ENCODE measurements at regions not wholly inside any gene's neighbourhood (a gene's known extent, or its start where the extent isn't known, plus 50 kb on each side); places are given as distances from the start of the nearest gene placed in this dataset.

DNA sequence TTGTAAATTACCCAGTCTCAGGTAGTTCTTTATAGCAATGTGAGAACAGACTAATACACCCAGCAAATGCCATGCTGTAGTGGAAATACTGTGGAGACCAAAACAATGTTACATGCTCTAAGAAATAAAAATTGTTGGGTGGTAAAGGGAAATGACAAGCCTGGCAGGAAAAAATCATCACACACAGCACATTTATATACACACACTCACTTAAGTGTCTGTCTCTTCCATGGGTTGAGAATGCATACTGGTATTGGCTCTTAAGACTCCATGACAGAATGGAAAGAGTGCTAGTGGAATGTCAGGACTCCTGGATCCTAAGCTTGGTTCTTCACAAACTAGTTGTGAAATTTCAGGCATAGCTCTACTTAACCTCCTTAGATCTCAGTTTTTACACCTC is 343.0 kb downstream of the CD83 start:
- no TSS peak for BruUV-seq (replicated peaks)
- RAD21 ChIA-PET (ENCODE audit: low non-redundant PET in 1 of 2, low total read pairs in 2 of 2, uncharacterized antibody in 2 of 2, unreplicated experiment in 2 of 2): no interaction called here
- POLR2A ChIA-PET: no interaction called here
- Histone ChIP-seq H3K9ac (ENCODE audit: low read length) (no peak overlapping the region), H3K9me2 (ENCODE audit: insufficient read depth) (no peaks in the 10 kb centered on the region), H3K4me2 (ENCODE audit: low read length) (no peak overlapping the region), H3K4me3 (replicated peaks in 1 of 2; ENCODE audit: low read depth in 1 of 2, low read length in 2 of 2) (no peak overlapping the region), H3K36me3 (ENCODE audit: control insufficient read depth in 1 of 2, insufficient read depth in 2 of 2, low read length in 2 of 2) (no peaks in the 10 kb centered on the region), H3K4me1 (ENCODE audit: control insufficient read depth in 1 of 2, insufficient read depth in 2 of 2, low read length in 2 of 2) (no peaks in the 10 kb centered on the region), H2AFZ (ENCODE audit: low read depth, low read length, poor library complexity, severe bottlenecking) (no peak overlapping the region), H3K27ac (ENCODE audit: low read depth, low read length) (no peak overlapping the region), H3K27me3 (ENCODE audit: insufficient read depth, low read length) (no peaks in the 10 kb centered on the region), H3K79me2 (ENCODE audit: insufficient read depth, low read length) (no peaks in the 10 kb centered on the region), H3K9me3 (ENCODE audit: control insufficient read depth in 1 of 2, insufficient read depth in 1 of 2, low read depth in 1 of 2, low read length in 2 of 2) (no peaks in the 10 kb centered on the region), H4K20me1 (ENCODE audit: insufficient read depth) (no peaks in the 10 kb centered on the region)
- TF ChIP-seq CEBPB (IDR thresholded peaks at IDR 0.05; ENCODE audit: low read depth) (no peak), ZNF274 (IDR thresholded peaks at IDR 0.05; ENCODE audit: low read depth, low read length) (no peak), EGR1 (IDR thresholded peaks at IDR 0.05; ENCODE audit: low read depth) (no peak), CBX3 (IDR thresholded peaks at IDR 0.05; ENCODE audit: low read depth) (no peak), RAD21 (IDR thresholded peaks at IDR 0.05; ENCODE audit: low read depth) (no peak), ELF1 (IDR thresholded peaks at IDR 0.05; ENCODE audit: borderline replicate concordance, low read depth) (no peak), FOSL1 (IDR thresholded peaks at IDR 0.05; ENCODE audit: low read depth) (no peak), EZH2phosphoT487 (IDR thresholded peaks at IDR 0.05; ENCODE audit: borderline replicate concordance) (no peak), POLR2A (IDR thresholded peaks at IDR 0.05; ENCODE audit: borderline replicate concordance, extremely low read depth, insufficient read depth, insufficient read length) (no peak), TCF7L2 (IDR thresholded peaks at IDR 0.05; ENCODE audit: borderline replicate concordance, extremely low read depth, insufficient read depth, insufficient read length) (no peak), EZH2 (IDR thresholded peaks at IDR 0.05) (no peak), SIN3A (IDR thresholded peaks at IDR 0.05; ENCODE audit: low read depth) (no peak)
- TF ChIP-seq, protein P1, sequence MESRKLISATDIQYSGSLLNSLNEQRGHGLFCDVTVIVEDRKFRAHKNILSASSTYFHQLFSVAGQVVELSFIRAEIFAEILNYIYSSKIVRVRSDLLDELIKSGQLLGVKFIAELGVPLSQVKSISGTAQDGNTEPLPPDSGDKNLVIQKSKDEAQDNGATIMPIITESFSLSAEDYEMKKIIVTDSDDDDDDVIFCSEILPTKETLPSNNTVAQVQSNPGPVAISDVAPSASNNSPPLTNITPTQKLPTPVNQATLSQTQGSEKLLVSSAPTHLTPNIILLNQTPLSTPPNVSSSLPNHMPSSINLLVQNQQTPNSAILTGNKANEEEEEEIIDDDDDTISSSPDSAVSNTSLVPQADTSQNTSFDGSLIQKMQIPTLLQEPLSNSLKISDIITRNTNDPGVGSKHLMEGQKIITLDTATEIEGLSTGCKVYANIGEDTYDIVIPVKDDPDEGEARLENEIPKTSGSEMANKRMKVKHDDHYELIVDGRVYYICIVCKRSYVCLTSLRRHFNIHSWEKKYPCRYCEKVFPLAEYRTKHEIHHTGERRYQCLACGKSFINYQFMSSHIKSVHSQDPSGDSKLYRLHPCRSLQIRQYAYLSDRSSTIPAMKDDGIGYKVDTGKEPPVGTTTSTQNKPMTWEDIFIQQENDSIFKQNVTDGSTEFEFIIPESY (IDR thresholded peaks at IDR 0.05; ENCODE audit: extremely low read depth, insufficient replicate concordance, low read length): no peak
- TF ChIP-seq, protein P2, sequence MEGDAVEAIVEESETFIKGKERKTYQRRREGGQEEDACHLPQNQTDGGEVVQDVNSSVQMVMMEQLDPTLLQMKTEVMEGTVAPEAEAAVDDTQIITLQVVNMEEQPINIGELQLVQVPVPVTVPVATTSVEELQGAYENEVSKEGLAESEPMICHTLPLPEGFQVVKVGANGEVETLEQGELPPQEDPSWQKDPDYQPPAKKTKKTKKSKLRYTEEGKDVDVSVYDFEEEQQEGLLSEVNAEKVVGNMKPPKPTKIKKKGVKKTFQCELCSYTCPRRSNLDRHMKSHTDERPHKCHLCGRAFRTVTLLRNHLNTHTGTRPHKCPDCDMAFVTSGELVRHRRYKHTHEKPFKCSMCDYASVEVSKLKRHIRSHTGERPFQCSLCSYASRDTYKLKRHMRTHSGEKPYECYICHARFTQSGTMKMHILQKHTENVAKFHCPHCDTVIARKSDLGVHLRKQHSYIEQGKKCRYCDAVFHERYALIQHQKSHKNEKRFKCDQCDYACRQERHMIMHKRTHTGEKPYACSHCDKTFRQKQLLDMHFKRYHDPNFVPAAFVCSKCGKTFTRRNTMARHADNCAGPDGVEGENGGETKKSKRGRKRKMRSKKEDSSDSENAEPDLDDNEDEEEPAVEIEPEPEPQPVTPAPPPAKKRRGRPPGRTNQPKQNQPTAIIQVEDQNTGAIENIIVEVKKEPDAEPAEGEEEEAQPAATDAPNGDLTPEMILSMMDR (IDR thresholded peaks at IDR 0.05 in 2 of 3, conservative IDR thresholded peaks at IDR 0.05 in 1 of 3; ENCODE audit: borderline replicate concordance in 1 of 3, insufficient read depth in 1 of 3, low read depth in 2 of 3, low read length in 2 of 3): no peak
- TF ChIP-seq, protein P3, sequence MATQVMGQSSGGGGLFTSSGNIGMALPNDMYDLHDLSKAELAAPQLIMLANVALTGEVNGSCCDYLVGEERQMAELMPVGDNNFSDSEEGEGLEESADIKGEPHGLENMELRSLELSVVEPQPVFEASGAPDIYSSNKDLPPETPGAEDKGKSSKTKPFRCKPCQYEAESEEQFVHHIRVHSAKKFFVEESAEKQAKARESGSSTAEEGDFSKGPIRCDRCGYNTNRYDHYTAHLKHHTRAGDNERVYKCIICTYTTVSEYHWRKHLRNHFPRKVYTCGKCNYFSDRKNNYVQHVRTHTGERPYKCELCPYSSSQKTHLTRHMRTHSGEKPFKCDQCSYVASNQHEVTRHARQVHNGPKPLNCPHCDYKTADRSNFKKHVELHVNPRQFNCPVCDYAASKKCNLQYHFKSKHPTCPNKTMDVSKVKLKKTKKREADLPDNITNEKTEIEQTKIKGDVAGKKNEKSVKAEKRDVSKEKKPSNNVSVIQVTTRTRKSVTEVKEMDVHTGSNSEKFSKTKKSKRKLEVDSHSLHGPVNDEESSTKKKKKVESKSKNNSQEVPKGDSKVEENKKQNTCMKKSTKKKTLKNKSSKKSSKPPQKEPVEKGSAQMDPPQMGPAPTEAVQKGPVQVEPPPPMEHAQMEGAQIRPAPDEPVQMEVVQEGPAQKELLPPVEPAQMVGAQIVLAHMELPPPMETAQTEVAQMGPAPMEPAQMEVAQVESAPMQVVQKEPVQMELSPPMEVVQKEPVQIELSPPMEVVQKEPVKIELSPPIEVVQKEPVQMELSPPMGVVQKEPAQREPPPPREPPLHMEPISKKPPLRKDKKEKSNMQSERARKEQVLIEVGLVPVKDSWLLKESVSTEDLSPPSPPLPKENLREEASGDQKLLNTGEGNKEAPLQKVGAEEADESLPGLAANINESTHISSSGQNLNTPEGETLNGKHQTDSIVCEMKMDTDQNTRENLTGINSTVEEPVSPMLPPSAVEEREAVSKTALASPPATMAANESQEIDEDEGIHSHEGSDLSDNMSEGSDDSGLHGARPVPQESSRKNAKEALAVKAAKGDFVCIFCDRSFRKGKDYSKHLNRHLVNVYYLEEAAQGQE (IDR thresholded peaks at IDR 0.05; ENCODE audit: low read depth): no peak
- TF ChIP-seq, protein P4, sequence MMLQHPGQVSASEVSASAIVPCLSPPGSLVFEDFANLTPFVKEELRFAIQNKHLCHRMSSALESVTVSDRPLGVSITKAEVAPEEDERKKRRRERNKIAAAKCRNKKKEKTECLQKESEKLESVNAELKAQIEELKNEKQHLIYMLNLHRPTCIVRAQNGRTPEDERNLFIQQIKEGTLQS (IDR thresholded peaks at IDR 0.05): no peak
- CTCF ChIA-PET: no interaction called here
- ATAC-seq (no peak), DNase-seq (ENCODE audit: low read depth, low spot score) (no peak)
- intact Hi-C loops (cut with micrococcal nuclease): no loop called here

Measured in HCT116 (cell line).